Activated CD4-positive, alpha-beta T cell treated with anti-CD3 and anti-CD28 coated beads for 48 hours (primary cell): ENCODE measurements at regions not wholly inside any gene's neighbourhood (a gene's known extent, or its start where the extent isn't known, plus 50 kb on each side); places are given as distances from the start of the nearest gene placed in this dataset.
A peak's percentile ranks its signal among the peaks of the same experiment; 100 is the strongest.

Source experiments
- DNase-seq: peaks from one replicate; pipeline ENCODE4 v3.0.0-alpha.2; 2020

DNA sequence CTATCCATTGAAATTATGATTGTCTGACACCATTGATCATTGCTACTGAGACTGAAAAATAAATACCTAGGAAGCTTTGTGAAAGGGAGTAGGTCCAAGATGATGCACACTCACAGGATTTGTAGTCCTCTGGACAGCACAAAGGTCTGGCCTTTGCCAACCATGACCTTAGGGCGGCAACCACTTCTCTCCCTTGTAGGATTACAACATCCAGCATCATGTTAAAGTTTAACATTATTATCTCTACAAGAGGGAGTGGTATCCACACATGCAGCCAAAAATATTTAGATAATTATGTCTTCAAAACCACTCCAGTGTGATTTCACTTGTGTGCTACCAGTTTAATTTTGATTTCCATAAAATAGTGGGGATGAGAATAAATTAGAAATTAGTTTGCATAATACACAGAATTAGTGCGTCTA is 51.1 kb upstream of the NHSL1 start:
- no peak for DNase-seq

DNA sequence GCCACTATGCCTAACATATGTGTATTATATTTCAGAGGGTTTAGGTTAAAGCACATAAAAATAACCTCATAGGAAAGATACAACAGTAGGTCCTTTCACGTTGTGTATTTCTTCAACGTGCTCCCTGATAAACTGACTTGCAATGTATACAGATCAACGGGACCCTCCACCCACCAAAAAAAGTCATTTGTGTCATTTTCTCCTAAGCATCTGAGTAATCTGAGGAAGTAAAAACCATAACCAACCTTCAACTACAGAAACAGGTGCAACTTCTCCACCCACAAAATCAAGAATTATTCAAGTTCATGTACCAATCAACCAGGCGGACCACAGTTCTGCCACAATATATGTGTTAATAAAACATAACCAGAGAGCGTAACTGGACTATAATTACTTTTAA is 54.9 kb upstream of the NHSL1 start:
- no peak for DNase-seq

DNA sequence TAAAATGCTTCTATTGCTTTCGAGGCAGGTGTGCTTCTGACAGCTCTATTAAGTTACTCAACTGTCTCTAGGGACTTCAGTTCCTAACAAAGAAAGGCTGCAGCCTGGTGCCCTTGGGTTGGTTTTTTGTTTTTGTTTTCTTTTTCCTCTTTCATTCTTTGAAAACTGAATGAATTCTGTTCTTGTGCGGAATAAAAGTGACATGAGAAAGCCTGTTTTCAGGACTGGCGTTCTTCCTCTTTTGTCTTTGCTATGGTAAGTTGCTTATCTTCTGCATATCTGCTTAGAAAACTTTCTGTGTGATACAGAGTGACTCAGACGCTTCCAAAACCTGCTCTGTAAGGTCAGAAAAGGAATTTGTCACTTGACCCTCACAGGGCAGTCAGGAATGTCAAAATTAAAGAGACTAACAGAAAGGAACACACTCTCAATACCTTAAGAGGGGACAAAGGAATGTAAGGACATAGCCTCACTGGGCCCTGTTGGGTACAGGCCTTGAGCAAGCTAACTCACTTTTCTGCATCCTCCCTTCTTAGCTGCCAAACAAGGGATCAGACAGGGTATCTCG is 56.2 kb upstream of the NHSL1 start:
- no peak for DNase-seq

DNA sequence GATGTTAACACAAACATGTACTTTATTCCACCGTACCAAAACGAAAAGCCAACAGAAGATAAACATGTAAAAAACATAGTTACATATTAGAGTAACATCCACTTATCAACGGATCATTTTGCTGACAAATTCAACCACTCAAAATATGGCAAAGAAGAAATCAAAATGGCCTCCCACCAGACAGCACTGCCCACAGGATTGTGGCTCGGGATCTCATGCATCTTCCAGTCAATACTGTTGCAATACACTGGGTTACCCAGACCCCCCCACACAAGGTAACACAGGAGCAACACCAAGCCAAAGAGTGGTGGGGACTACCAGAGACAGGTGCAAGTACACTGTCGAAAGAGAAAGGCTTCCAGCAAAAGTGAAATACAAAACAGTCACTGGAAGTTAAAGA is 57.9 kb upstream of the NHSL1 start:
- DNase-seq: no peak

DNA sequence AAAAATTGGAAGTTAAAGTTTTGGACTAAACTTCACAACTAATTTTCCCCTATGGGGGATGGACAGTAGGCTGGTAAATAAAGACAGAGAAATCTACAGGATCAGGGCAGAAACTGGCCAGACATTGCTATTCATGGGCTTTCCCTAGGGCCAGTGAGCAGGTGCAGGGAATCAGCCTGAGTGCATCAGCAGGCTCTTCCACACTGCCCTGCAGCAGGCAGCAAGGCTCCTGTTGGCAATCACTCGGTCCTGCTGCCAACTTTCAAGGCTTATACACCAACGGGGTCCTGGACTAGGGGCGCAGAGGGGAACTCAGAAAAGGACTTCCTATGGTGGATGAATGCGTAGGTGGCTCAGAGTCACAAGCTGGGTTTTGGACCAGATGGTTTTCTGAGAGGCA is 59.8 kb upstream of the NHSL1 start:
- no peak for DNase-seq

DNA sequence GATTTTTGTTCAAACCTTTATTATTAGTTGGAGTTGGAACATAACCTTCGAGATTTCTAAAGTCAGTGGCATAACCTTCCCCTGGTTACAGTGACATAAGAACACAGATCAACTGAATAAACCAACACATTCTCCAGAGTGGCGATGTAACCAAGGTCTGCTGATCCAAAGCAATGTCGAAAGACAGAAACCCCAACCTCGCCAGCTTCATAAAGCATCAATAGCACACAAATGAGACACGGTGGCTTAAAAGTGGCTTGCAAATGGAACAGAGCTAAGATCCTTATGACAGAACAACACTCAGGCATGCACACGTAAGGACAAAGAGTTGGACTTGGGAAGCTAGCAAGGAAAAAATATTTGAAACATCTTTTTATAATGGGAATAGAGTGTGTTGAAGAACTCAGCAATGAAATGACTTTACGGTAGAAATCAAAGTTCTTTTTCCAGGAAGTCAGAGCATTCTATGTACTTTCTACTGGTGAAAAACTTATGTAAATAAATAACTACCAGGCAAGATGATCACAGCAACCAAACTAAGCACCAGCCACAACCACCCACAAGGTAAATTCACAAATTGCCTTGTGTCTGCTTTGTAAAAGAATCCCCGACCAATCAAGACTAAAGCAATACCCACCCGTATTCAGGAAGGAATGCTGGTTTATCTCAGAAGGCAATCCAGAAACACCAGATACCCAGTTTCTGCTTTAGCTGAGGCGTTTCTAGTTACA is 61.0 kb upstream of the NHSL1 start:
- DNase-seq: no peak

DNA sequence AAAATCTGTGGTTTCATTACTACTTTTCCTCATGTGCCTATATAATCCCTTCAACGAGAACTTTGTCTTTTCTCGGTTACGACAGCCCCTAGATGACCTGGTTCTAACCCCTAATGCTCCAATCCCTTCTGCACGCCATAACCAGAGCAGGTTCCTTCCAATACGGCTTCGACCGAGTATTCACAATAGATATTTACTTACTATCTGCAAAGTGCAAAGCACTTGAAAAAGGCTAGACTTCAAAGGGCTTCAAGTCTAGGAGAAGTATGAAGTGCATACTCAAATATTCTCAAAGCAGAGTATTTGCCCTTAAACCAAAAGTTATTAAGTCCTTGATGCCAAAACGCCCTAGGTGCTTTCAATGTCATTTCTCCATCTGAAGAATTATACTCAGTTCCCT is 63.4 kb upstream of the NHSL1 start:
- no peak for DNase-seq

DNA sequence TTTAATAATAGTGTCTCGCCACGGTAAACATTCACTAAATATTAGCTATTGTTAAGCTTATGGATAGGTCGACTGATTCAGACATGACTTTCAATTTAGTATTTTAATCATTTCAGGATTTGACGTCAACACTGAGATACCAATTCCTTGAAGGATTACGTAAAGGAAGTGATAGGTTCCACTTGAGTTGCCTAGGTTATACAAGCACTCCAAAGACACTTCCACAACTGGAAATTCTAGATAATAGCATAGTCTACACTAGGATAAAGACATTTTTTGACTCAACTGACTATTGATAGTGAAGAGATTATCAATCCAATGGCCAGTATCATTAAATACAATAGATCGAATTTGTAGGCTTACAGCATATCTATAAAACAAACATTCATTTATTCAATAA is 63.9 kb upstream of the NHSL1 start:
- no peak for DNase-seq

DNA sequence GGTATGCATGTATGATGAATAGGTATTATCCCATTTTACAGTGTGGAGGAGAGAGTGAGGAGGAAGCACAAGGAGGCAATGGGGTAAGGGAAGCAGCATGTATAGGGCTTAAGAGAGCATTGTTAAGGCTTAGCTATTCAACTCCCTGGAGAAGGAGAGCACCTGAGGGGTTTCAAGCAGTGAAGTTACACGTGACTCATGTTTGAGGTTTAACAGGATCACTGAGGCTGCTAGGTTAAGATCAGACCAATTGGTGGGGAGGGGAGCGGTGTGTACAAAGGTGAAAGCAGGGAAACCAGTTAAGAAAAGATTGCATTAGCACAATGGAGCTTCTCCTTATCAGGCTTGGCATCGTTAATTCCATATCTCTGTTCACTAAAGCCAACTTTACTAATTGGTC is 64.4 kb upstream of the NHSL1 start:
- DNase-seq: no peak

DNA sequence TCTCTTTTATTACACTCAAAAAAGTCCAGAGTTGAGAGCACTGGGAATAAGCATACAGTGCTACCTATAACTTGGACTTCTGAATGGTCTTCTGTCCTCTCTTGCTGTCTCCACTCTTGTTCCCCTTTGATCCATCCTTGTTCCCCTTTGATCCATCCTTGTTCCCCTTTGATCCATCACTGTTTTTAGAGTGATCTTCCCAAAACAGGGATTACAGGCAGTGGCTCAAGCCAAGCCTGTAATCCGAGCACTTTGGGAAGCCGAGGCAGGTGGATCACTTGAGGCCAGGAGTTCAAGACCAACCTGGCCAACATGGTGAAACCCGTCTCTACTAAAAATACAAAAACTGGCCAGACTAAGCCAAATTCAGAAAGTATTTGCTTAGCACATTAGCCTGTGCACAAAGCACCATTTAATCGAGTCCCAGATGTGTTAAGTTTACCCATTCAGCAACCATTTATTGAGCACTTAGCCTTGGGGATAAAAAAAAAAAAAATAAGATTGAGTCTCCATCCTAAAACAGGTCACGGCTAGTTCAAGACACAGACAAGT is 65.0 kb upstream of the NHSL1 start:
- DNase-seq: no peak

DNA sequence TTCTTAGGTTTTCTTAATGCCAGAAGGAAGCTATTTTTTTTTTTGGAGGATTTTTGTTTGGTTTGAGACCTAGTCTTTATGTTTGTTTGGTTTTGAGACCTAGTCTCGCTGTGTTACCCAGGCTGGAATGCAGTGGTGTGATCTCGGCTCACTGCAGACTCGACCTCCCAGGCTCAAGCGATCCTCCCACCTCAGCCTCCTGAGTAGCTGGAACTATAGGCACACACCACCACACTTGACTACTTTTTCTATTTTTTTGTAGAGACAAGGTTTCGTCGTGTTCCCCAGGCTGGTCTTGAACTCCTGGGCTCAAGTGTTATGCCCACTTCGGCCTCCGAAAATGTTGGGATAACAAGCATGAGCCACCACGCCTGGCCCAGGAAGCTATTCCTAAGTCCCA is 67.8 kb upstream of the NHSL1 start:
- no peak for DNase-seq

DNA sequence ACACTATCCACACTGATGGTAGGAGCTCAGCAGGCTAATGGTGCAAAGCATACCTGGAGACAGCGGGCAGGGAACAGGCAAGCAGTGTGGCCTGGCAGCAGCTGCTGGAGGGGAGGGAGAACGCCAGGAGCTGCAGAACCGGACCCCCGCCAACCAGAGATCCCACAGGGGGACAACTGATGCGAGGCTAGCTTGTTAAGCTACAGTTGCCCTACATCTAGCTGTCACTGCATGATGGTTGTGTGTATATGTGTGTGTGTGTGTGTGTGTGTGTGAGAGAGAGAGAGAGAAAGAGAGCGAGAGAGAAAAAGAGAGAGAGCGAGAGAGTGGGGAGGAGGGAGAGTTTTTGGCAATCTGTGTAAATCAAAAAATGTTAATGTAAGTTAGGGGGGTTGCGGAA is 69.7 kb upstream of the NHSL1 start:
- DNase-seq: no peak

DNA sequence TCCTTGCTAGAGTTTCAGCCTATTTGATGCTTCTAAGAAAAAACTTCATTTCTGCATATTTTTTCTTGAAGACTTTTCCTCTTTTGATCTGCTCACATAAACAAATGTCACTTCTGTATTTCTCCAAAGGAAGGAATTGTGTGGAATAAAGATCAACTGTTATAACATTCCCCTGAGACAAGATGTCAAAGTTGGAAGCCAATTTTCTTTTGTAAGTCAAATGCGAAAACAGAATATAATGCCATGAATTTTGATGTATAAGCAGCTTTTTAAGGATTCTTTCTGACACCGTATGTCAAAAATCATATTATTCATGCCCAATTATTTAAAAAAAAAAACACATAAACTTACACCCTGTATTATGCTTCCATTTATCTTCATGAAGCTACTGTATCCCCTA is 70.3 kb upstream of the NHSL1 start:
- no peak for DNase-seq

DNA sequence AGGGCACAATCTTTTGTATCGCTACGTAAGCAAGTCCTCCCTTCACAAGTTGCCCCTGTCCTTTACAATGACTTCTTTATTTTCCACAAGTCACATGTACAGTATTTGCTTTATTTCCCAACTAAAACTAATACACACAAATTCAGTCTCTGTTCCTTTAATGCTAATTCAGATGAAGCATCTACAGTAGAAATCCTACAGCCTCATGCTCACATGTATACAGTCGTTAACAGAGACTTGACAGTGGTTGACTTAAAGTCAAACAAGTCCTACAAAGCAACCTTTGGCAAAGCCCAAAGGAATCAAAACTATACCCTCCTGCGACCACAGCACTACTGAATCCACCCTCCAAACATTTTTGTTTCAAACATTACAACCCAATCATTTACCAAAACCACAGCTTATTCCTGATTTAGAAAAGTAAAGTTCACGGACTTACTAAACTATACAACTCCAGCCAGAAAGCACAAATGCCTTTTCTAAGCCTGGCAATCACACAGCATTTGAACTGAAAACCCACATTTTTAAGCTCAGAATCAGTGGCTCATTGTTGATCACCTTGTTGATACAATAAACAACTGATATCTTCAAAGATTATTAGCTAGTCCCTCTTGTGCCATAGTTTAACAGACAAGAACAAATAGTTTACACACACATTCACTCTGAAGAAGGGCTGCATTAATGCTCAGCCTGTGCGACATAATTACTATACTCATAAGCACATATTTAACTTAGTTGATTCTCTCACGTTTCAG is 70.9 kb upstream of the NHSL1 start:
- DNase-seq: no peak

DNA sequence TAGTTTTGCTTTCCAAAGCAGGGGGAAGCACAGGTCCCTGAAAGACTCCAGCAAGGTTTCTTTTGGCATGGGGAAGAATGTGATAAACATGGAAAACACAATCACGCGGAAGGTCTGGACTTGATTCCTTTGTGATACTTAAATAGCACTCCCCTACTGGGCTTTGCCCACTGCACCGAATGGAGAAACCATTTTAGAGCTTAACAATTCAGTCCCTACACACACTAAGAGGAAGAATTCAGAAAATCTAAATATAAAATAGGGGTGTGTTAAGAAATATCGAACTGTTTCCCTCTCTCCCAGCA is 71.4 kb upstream of the NHSL1 start:
- DNase-seq: no peak

DNA sequence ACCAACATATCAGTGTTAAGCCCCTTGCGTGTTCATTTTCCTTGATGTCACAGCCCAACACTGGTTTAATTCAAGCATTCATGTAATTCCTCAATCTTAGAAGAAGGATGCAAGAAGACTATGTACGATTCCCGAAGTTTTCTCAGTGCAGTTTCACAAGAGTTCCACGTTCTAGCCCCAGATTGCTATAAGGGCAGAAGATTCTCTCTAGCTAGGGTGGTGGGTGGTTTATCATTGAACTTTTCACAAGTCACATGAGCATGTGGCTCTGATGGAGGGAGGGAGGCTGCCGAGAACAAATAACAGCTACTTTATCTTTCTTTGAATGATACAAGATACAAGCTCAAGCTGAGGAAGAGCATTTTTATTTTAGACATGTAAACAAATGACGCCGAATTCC is 71.9 kb upstream of the NHSL1 start:
- DNase-seq: no peak

DNA sequence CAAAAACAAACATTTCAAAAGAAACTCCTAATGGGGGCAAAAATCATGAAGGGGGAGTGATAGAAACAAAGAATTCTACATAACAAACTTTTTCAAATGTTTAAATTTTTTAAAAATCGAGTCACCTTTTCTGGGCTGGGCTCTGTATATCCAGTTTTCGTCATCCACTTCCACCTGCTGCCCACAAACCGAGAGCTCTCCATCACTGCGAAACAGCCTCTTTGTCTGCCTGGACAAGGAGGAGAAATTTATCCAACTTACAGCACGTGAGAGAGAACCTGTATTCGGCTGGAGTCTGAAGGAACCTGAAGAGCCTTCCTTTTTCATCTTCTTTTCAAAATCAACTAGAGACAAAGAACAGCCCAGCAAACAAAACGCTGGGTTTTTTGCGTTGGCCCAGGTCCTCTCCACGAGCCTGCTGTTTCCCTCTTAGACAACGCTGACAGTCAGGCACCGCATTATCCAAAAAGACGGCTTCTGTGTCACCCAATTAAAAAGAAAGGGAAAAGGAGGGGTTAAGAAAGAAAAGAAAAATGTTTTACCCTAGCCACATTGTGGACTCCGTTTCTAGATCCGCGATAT is 72.4 kb upstream of the NHSL1 start:
- no peak for DNase-seq

DNA sequence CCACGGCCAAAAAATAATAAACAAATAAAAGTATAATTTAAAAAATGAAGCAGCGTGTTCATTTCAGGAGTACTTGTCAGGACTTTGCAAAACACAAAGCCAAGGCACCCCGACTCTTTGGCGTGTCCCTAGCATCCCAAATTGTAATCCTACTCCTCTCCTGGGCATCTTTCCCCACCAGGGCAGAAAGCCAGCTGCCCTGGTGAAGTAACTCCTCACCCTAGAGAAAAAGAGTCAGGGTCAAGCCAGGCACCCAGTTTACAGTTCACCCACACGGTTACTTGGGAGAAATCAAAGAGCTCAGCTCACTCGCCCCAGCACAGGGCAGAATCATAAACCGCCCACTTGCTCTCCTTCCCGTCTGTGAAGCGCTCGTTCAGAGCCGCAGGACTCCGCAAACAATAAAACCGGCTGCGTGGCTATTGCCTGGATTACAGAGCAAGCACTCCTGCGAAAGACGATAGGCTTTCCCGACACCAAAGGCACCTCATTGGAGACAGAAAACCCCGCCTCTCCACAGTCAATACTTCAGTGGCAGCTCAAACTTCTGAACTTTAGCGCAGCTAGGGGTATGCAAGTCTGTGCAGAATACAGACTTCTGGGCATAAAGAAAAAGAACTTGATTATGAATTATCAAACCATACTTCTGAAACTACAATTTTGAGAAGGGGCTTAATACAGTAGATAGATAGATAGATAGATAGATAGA is 73.0 kb upstream of the NHSL1 start:
- peak; percentile 12 for DNase-seq

DNA sequence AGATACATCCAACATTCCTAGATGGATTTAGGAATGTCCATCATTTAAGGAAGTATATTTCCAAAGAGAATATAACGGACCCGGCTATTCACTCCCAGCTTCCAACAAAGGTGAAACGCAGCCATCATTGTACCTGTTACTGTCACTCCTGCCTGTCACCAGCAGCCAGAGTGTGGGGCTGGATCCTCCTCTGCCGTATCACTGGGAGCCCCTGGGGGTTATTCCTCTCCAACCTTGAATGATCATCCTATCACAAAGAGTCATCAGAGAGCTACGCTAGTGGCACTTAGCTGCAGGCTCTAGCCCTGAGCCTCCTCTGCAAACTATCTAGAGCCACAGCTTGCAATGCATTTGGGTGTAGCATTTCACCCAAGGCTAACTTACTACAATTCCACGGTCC is 73.6 kb upstream of the NHSL1 start:
- no peak for DNase-seq

DNA sequence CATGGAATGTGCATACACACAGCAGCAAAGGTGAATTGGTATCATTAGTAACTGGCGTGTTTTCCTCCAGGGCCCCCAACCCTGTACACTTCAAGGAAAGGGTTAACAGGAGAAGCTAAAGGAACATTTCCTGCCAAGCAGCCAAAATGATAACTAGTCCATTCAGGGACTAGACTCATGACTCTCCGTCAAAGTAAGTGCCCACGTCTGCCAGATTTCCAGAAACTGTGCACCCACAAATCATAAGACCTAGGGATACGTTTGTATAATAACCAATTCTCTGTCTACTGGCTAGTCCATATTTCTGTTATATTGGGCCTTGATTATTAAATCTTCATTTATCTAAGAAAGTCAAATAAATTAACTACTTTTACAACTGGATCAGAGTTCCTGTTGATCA is 76.0 kb upstream of the NHSL1 start:
- no peak for DNase-seq

DNA sequence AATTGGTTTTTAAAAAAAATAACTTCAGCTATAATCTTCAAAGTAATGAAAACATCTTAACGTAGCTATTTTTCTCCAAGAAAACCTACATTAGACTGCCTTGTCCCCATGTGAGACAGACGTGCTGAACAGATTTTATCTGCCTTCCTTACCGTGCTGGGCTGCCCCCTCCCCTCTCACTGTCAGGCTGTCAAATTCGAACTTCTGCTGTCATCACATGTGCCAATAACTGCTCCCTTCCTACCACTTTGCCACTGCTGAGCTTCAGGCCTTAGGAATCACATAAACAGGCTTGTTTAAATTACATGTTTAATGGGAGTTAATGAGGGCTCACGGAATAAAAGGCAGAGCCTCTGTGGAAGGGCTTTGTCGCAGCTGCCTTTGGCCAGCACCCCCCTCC is 77.0 kb upstream of the NHSL1 start:
- no peak for DNase-seq

DNA sequence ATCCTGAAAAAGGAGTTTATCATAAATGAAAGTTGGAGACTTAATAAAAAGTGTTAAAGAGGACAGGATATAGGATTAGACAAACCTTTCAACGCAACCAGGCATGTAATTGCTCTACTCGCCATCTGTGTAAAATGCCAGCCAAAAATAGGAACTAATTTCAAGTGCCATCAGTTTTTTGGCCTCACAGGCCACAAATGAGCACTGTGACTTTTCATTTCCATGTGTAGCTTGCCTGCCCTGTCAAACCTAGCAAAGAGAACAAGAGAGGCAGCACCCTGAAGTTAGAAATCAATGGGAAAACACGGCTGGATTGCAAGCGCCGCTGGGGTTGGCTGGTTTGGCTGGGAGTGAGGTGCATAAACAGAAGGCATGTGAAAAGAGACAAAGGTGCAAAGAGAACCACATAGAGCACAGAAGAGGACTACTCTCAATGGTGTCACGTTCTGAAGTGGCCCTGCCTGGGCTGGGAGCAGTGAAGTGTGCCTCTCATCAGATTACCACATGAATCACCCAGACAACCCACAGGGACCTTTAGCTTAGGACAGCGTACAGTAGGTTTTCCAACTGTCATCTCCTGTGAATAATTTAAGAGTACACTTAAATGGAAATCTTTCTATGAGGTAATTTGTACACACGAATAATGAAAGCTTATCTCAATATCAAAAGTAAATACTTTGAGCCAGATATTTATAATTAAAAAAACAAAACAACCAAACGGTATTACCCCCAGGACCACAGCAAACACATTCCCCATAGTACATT is 78.0 kb upstream of the NHSL1 start:
- DNase-seq: peak; percentile 22

DNA sequence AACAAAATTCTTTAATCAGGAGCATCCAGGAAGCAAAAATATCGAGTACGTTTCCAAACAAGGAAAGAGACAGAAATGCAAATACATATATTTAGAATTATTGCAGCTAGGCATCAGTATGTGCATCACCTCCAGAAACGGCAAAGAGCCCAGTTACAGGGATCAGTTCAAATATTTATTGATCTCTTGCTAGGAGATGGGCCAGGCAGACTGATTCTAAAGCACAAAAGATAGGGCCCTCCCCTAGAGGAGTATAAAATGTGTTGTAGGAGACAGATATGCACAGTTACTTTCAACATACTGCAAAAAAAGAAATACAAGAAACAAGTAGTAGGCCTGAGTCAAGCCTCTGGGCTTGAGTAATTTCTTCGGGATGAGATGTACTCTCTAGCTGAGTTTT is 80.7 kb upstream of the NHSL1 start:
- DNase-seq: no peak
